H1 (cell line): ENCODE measurements at regions not wholly inside any gene's neighbourhood (a gene's known extent, or its start where the extent isn't known, plus 50 kb on each side); places are given as distances from the start of the nearest gene placed in this dataset.

Experiments used
- BACH1 ChIP-seq: IDR thresholded peaks from 2 replicates; pipeline ENCODE4 v1.6.1; 2012; ENCODE audit warnings: low read length, improper control_type of control experiment
- CHD1 ChIP-seq: IDR thresholded peaks from 2 replicates; pipeline ENCODE4 v1.6.1; 2012; ENCODE audit warnings: low read depth, low read length, improper control_type of control experiment
- CTBP2 ChIP-seq: IDR thresholded peaks from 2 replicates; pipeline ENCODE4 v1.7.0; 2011; ENCODE audit warnings: borderline replicate concordance, mild to moderate bottlenecking, moderate library complexity, mixed read lengths, low read length; ENCODE audit not compliant: insufficient read depth, insufficient read length
- EGR1 ChIP-seq: IDR thresholded peaks from 2 replicates; pipeline ENCODE4 v1.6.1; 2011; ENCODE audit warnings: low read depth, low read length, borderline replicate concordance
- EP300 ChIP-seq, 2 experiments: IDR thresholded peaks; 1 replicate in 1 of 2; 2 replicates in 1 of 2; pipeline ENCODE4 v1.6.1; 2011 to 2012; ENCODE audit warnings: low read depth in 2 of 2, low read length in 2 of 2, mild to moderate bottlenecking in 2 of 2, borderline replicate concordance in 1 of 2, inconsistent platforms in 1 of 2, moderate library complexity in 1 of 2
- GABPA ChIP-seq: IDR thresholded peaks from 2 replicates; pipeline ENCODE4 v1.6.1; 2011; ENCODE audit warnings: mild to moderate bottlenecking, low read length, moderate library complexity, borderline replicate concordance; ENCODE audit not compliant: insufficient read depth
- POU5F1 ChIP-seq: IDR thresholded peaks from 2 replicates; pipeline ENCODE4 v1.6.1; 2011; ENCODE audit warnings: low read depth, mild to moderate bottlenecking, low read length, moderate library complexity
- SP4 ChIP-seq: IDR thresholded peaks from 2 replicates; pipeline ENCODE4 v1.6.1; 2012; ENCODE audit warnings: low read length, inconsistent platforms
- TAF7 ChIP-seq: optimal IDR thresholded peaks from 2 replicates; pipeline ENCODE3; 2011; ENCODE audit warnings: low read depth, mild to moderate bottlenecking, inconsistent platforms, low read length, moderate library complexity, borderline replicate concordance
- TF ChIP-seq, protein P1 (sequence below): fragments of 300-600 bp; sonication (generic); IDR thresholded peaks from 2 replicates; pipeline ENCODE4 v1.7.1; 2012; ENCODE audit warnings: low read length, moderate library complexity, mild to moderate bottlenecking, inconsistent platforms; ENCODE audit not compliant: insufficient replicate concordance
- TF ChIP-seq, protein P2 (sequence below): IDR thresholded peaks from 2 replicates; pipeline ENCODE4 v1.6.1; 2011; ENCODE audit warnings: low read length, improper control_type of control experiment

DNA sequence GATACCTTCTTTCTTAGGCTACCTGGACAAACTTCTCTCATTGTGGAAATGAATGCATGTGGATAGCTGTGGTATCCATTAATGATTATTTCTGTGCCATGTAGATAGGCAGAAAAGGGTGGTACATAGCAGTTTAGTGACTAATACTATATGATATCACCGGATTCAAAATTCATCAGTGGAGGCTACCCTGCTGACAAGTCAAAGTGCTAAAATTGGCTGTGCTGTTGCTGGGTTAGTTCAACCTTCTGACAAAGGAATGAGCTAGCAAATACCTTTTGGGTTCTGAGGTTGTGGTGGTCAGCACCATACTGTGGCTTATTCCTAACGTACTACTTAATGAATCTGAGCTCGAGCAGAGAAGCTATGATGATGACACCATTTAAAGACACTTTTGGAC, 109.1 kb downstream of the TFAP2B start (continued):
- TF ChIP-seq, protein P1, sequence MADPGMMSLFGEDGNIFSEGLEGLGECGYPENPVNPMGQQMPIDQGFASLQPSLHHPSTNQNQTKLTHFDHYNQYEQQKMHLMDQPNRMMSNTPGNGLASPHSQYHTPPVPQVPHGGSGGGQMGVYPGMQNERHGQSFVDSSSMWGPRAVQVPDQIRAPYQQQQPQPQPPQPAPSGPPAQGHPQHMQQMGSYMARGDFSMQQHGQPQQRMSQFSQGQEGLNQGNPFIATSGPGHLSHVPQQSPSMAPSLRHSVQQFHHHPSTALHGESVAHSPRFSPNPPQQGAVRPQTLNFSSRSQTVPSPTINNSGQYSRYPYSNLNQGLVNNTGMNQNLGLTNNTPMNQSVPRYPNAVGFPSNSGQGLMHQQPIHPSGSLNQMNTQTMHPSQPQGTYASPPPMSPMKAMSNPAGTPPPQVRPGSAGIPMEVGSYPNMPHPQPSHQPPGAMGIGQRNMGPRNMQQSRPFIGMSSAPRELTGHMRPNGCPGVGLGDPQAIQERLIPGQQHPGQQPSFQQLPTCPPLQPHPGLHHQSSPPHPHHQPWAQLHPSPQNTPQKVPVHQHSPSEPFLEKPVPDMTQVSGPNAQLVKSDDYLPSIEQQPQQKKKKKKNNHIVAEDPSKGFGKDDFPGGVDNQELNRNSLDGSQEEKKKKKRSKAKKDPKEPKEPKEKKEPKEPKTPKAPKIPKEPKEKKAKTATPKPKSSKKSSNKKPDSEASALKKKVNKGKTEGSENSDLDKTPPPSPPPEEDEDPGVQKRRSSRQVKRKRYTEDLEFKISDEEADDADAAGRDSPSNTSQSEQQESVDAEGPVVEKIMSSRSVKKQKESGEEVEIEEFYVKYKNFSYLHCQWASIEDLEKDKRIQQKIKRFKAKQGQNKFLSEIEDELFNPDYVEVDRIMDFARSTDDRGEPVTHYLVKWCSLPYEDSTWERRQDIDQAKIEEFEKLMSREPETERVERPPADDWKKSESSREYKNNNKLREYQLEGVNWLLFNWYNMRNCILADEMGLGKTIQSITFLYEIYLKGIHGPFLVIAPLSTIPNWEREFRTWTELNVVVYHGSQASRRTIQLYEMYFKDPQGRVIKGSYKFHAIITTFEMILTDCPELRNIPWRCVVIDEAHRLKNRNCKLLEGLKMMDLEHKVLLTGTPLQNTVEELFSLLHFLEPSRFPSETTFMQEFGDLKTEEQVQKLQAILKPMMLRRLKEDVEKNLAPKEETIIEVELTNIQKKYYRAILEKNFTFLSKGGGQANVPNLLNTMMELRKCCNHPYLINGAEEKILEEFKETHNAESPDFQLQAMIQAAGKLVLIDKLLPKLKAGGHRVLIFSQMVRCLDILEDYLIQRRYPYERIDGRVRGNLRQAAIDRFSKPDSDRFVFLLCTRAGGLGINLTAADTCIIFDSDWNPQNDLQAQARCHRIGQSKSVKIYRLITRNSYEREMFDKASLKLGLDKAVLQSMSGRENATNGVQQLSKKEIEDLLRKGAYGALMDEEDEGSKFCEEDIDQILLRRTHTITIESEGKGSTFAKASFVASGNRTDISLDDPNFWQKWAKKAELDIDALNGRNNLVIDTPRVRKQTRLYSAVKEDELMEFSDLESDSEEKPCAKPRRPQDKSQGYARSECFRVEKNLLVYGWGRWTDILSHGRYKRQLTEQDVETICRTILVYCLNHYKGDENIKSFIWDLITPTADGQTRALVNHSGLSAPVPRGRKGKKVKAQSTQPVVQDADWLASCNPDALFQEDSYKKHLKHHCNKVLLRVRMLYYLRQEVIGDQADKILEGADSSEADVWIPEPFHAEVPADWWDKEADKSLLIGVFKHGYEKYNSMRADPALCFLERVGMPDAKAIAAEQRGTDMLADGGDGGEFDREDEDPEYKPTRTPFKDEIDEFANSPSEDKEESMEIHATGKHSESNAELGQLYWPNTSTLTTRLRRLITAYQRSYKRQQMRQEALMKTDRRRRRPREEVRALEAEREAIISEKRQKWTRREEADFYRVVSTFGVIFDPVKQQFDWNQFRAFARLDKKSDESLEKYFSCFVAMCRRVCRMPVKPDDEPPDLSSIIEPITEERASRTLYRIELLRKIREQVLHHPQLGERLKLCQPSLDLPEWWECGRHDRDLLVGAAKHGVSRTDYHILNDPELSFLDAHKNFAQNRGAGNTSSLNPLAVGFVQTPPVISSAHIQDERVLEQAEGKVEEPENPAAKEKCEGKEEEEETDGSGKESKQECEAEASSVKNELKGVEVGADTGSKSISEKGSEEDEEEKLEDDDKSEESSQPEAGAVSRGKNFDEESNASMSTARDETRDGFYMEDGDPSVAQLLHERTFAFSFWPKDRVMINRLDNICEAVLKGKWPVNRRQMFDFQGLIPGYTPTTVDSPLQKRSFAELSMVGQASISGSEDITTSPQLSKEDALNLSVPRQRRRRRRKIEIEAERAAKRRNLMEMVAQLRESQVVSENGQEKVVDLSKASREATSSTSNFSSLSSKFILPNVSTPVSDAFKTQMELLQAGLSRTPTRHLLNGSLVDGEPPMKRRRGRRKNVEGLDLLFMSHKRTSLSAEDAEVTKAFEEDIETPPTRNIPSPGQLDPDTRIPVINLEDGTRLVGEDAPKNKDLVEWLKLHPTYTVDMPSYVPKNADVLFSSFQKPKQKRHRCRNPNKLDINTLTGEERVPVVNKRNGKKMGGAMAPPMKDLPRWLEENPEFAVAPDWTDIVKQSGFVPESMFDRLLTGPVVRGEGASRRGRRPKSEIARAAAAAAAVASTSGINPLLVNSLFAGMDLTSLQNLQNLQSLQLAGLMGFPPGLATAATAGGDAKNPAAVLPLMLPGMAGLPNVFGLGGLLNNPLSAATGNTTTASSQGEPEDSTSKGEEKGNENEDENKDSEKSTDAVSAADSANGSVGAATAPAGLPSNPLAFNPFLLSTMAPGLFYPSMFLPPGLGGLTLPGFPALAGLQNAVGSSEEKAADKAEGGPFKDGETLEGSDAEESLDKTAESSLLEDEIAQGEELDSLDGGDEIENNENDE, result no peak
- TF ChIP-seq POU5F1, result no peak
- no peak for TF ChIP-seq SP4
- no peak for TF ChIP-seq TAF7
- TF ChIP-seq BACH1, result no peak
- TF ChIP-seq CHD1, result no peak
- TF ChIP-seq CTBP2, result no peak
- TF ChIP-seq EP300 (IDR thresholded peaks at IDR 0.05; ENCODE audit: borderline replicate concordance in 1 of 2, low read depth in 2 of 2, low read length in 2 of 2), result no peak
- no peak for TF ChIP-seq EGR1
- TF ChIP-seq, protein P2, sequence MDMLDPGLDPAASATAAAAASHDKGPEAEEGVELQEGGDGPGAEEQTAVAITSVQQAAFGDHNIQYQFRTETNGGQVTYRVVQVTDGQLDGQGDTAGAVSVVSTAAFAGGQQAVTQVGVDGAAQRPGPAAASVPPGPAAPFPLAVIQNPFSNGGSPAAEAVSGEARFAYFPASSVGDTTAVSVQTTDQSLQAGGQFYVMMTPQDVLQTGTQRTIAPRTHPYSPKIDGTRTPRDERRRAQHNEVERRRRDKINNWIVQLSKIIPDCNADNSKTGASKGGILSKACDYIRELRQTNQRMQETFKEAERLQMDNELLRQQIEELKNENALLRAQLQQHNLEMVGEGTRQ, result no peak
- no peak for TF ChIP-seq GABPA
